ENCODE measurements at regions not wholly inside any gene's neighbourhood (a gene's known extent, or its start where the extent isn't known, plus 50 kb on each side); places are given as distances from the start of the nearest gene placed in this dataset.

- Histone ChIP-seq H3K27ac (no peak overlapping the region), H3K4me1 (no peaks in the 10 kb centered on the region), H3K27me3 (replicated peaks in 1 of 7) (no peaks in the 10 kb centered on the region), H3K36me3 (no peaks in the 10 kb centered on the region), H3K9me3 (no peaks in the 10 kb centered on the region), H3K4me3 (no peak overlapping the region)
- no peak for DNase-seq
- TF ChIP-seq CTCF (IDR thresholded peaks at IDR 0.05 in 8 of 11, conservative IDR thresholded peaks at IDR 0.05 in 3 of 11) (no peak), POLR2AphosphoS5 (IDR thresholded peaks at IDR 0.05) (no peak)
- intact Hi-C loops (cut with DNase I; ENCODE audit: low total_unique reads), result no loop called here
- 90 to 95% (median 92%) methylated on average over 3 of the region's 3 CpGs for WGBS, 5 donors
Observed at GRCh38 chr18:66210875-66211274, 393.0 kb downstream of the CDH19 start.

DNA sequence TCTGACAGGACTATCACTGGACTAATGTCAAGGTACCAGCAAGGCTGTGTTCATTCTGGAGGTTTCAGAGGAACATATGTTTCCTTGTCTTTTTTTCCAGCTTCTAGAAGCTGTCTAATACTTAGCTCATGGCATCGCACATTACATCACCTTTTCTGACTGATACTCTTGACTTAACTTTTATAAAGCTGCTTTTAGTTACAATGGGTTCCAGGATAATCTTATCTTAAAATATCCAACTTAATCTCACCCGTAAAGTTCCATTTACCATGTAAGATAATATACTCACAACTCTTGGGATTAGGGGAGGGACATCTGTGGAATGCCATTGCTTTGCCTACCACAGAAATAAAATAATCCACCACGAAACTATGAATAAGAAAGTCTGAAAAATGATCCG, 394.2 kb downstream of the CDH19 start:
- Histone ChIP-seq H3K9me3 (no peaks in the 10 kb centered on the region), H3K27ac (no peak overlapping the region), H3K36me3 (no peaks in the 10 kb centered on the region), H3K4me3 (no peak overlapping the region), H3K27me3 (replicated peaks in 1 of 7) (no peaks in the 10 kb centered on the region), H3K4me1 (no peaks in the 10 kb centered on the region)
- no peak for TF ChIP-seq POLR2A (IDR thresholded peaks at IDR 0.05)
- TF ChIP-seq POLR2AphosphoS5 (IDR thresholded peaks at IDR 0.05), result no peak
- no peak for TF ChIP-seq CTCF (IDR thresholded peaks at IDR 0.05 in 8 of 11, conservative IDR thresholded peaks at IDR 0.05 in 3 of 11)
- WGBS, 5 donors, result 73 to 84% (median 81%) methylated on average over 4 of the region's 4 CpGs
- intact Hi-C loops (cut with DNase I; ENCODE audit: low total_unique reads), result no loop called here
- no peak for DNase-seq

- no peaks in the 10 kb centered on the region for H3K9me3 ChIP-seq
- DNase-seq, result no peak
- no peaks in the 10 kb centered on the region for H3K4me1 ChIP-seq
- intact Hi-C loops (cut with DNase I; ENCODE audit: low total_unique reads), result no loop called here
- H3K4me3 ChIP-seq, result no peak overlapping the region
- H3K36me3 ChIP-seq, result no peaks in the 10 kb centered on the region
- TF ChIP-seq CTCF (IDR thresholded peaks at IDR 0.05 in 8 of 11, conservative IDR thresholded peaks at IDR 0.05 in 3 of 11) (no peak), POLR2AphosphoS5 (IDR thresholded peaks at IDR 0.05) (no peak), POLR2A (IDR thresholded peaks at IDR 0.05) (no peak)
- WGBS, 5 donors, result 0% methylated on average over 1 of the region's 1 CpG
- no peaks in the 10 kb centered on the region for H3K27me3 ChIP-seq (replicated peaks in 1 of 7)
- no peak overlapping the region for H3K27ac ChIP-seq
Observed at GRCh38 chr18:66196805-66197204, 407.1 kb downstream of the CDH19 start.

DNA sequence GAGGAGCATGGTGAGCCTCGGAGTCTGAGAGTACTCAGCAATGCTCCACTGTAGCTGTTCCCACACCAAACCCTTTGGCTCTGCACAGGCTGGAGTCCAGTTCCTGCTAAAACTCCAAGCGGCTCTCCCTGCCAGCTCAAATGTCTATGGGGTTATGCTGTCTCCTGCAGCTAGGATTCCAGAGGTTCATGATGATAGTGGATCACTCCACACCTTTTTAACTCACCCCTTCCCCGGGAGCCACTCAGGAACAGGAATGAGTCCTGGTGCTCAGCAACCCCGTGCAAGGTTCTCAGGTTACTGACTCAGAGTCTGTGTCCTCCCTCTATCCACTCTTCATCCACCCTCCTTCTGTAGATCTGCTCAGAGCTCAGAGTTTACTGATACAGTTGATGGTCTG, 410.0 kb downstream of the CDH19 start:
- Histone ChIP-seq H3K9me3 (no peaks in the 10 kb centered on the region), H3K27me3 (replicated peaks in 1 of 7) (no peaks in the 10 kb centered on the region), H3K27ac (no peak overlapping the region), H3K36me3 (no peaks in the 10 kb centered on the region), H3K4me3 (no peak overlapping the region), H3K4me1 (no peaks in the 10 kb centered on the region)
- TF ChIP-seq POLR2AphosphoS5 (IDR thresholded peaks at IDR 0.05) (no peak), CTCF (IDR thresholded peaks at IDR 0.05 in 8 of 11, conservative IDR thresholded peaks at IDR 0.05 in 3 of 11) (no peak)
- intact Hi-C loops (cut with DNase I; ENCODE audit: low total_unique reads), result no loop called here
- WGBS, 5 donors, result 70 to 85% (median 75%) methylated on average over 4 of the region's 4 CpGs
- DNase-seq, result no peak
